NCI-H146 (cell line): ENCODE measurements at regions not wholly inside any gene's neighbourhood (a gene's known extent, or its start where the extent isn't known, plus 50 kb on each side); places are given as distances from the start of the nearest gene placed in this dataset.
A peak's percentile ranks its signal among the peaks of the same experiment; 100 is the strongest.
"Not testable (repeated sequence)": the region's sequence is repeated elsewhere in the genome, so short reads cannot be mapped to it uniquely, and the experiment has no call there.

Experiments
- DNase-seq: peaks from one replicate; lab custom pipeline; 2025; lab: John Stamatoyannopoulos, UW

DNA sequence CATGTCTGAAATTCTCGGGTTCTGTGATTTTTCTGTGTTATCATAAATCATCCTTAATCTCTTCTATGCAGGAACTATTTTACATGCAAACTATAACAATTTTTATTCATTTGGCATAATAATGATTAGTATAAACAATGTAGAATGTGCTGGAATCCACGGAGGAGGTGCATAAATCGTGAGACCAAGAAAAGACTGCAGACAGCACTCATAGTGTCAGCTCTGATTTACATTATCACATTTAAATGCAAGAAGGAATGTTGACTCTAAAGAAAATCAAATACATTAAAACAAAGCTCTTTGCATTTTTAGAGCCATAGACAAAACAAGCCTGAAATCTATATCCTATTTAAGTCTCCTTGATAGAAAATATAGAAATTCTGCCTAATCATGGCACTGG is 501.7 kb upstream of the STXBP6 start:
- no peak for DNase-seq

DNA sequence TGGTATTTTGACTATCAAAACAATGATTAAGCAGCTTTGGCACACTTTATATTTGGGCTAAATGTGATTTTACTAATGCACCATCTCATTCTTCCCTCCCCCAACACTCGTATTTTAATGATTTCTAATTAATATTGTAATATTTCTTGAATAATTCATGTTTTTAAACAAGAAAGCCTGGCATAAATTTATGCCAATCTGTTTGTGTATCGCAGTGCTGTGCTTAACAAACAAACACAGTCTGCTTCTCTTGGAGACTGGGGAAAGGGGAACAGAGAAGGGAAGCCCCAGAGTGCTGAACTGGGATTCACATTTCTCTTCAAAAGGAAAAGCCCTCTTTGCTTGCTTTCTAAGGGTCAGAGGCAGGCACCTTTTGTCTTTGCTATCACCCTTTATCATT is 496.9 kb upstream of the STXBP6 start:
- DNase-seq, result no peak

DNA sequence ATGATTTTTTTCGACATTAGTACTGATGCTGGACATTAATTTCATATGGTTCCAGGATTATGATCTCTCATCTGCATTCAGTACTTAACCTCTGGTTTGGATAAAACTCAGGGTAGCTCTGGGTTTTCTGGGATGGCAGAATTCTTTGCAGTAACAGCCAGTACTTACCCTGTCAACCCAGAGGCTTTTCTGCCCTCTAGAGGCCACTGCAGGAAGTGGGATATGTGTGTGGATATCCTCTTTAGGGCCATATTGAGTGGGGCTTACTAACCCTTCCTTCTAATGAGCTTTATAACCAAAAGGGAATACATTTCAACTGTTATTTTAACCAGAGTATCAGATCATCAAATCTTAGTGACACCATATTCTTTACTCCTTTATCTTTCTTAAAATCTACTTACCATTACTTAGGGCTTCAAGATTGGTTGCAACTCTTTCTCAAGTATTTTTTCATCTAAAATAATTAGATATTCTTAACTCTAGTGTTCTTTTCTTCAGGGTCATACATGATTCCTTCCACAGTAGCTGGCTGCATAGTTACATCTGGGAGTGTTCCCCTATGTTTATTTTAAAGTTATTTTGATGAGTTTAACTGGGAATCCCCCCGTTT is 488.0 kb upstream of the STXBP6 start:
- DNase-seq, result peak; percentile 70

DNA sequence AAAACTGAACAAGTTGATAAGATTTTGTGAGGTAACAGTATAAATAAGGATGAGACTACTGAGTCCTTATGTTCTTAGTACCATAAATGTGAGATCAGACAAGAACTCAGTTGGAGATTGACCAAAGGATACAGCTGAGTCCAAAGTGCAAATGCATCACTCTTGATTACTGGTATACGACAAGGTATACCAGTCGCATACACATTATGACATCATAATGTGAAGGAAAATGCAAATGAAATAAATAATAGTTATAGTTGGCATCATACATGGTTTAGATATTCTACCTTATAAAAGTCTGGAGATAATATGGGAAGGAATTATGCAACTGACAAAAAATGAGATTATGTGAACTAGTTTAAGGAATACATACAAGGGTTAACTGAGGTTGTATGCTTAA is 476.3 kb upstream of the STXBP6 start:
- DNase-seq, result no peak

DNA sequence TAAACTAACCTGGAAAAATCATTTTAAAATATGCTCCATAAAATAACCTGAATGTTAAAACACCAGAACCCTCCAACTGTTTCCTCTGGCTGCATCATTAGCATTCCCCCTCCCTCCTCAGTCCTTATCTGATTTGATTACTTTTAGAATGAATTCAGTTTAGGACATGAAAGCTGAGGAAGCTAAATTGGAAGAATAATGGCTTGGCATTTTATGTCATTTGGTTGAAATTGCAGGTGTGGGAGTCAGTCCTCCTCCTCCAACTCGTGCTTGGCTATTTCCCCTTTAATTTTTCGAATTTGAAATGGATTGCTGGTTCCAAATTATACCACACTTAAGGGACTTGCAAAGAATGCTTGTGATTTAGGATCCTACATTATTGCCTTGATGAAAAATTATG is 473.0 kb upstream of the STXBP6 start:
- peak; percentile 34 for DNase-seq

DNA sequence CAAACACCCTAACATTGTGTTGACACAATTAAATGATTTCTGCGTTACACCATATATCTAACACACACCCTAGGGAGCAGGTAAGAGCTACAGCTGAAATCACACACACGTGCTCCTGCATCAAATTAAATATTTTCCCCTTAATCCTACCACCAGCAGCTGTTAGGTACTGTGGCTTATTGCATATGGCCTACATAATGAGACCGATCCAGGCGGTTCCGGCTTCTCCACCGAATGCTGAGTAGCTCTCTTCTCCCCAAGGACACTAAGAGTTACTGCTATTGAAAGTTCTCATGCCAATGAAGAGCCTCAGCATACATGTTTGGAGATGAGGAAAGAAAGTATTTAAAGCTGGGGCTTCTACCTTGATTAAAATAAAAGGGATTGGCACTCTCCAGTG is 472.2 kb upstream of the STXBP6 start:
- DNase-seq, result peak; percentile 72

DNA sequence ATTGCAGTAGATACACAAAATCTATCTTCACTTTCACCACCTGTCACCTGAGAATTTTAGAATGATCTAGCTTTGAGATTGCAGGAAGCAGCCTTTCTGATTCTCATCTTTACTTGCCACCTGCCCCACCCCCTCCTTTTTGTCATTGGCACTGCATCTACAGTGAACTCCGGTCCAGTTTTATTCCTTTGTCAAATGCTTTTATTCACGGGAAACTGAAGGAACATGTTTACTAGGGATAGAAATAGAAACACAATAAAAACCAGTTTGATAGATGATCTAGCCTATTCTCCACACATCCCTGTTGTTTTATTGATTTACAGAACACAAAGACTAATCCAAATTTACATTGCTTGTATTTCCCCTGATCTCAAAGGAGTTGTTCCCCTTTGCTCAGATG is 471.7 kb upstream of the STXBP6 start:
- DNase-seq, result peak; percentile 65

DNA sequence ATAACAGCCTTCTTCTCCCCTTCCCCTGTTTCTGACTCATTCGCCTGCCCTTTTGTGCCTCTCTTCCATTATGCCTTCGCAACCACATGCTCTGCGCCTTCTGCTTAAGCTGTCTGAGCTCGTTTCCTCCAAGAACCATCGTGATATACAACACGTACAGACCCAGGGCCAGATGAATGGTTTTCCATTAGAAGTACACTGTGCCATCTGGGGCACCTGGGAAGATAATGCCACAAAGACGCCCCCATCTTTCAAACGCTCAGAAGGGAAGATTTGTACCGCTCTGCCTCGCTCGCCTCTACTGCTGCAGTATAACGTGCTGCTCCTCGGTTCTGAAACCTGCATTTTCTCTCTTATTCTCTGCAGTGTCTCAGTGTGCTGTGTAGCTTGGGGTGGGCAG is 470.9 kb upstream of the STXBP6 start:
- DNase-seq, result peak; percentile 24

DNA sequence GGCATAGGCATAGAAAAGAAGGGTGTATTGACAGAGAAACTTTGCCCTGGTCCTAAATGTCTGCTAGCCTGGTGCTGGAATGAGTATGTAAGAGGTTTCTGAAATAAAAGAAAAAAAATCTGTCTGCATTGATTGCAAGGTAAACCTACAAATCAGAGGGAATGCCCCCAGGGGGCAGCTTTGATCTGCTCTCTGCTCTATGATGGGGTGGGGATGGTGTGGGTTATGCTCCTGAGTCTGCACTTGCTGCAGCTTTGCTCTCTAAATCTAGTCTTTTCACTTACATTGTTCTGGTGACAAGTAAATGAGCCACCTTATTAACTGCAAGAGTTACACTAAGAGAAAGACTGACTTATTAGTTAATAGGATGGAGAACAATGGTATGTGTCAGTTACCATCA is 468.4 kb upstream of the STXBP6 start:
- DNase-seq, result peak; percentile 74

DNA sequence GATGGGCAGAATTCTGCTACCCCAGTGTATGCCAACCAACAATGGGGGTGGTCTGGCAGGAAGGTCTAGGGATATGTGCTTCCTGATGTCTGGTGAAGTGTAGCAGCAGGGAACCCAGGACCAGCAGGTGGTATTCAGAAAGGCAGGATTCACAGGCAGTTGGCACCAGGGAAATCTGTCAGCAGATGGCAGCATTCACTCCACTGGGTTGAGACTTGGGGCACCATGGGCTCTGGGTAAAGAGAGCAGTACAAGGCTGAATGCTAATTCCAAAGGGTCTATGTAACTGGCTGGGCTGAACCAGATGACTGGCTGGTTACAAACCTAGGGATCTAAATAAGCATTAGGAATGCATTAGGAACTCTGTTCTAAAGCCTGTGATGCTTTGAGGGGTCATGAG is 466.9 kb upstream of the STXBP6 start:
- peak; percentile 60 for DNase-seq

DNA sequence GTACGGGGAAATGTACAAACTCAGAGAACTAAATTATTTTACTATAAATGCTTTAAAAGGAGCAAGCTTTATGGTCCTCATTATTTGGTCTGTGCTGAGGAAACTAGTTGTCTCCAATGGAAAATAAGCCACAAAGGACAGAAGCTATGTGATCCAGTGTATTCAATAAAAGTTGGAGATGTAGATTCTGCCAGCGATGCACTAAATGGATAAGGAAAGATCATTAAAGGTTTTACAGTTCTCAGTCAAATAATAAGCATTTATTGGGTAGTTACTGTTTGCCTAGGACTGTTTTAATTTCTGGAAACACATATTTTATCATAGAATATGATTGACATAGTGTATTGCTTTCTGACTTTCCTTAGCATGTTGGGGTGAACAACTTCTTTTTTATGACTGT is 458.9 kb upstream of the STXBP6 start:
- no peak for DNase-seq

DNA sequence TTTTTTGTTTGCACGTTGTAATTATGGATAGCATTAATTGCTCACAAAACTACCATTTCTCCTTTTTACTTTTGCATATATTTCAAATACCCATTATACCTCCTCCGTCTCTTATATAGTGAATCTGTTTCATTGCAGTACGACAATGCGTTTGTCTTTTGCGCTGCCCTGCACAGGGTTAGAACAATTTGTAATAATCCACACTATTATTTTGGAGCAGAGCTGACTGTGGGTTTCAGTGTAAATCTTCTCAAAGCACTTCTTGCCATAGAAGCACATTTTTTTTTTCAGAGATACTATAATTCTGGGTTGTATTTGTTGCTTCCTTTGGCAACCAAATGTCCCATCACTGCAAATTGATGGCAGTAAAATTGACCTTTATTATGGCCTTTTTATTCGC is 451.8 kb upstream of the STXBP6 start:
- no peak for DNase-seq

DNA sequence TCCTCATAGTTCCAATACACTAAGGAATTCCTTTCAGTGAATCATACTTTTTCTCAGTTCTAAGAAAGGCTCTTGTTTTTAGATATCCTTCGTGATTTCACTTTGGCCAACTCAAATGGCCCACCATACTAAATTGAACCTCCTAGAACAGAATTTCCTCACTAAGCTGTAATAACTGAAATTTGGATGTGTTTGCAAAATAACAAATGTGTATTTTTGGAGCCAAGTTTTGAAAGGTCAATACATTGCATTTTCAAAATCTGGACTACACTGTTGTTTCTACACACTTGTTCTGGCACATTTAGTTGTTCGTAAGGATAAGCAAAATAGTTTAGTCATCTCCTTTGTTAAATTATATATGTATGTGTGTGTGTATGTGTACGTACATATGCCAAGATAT is 439.0 kb upstream of the STXBP6 start:
- DNase-seq, result no peak

DNA sequence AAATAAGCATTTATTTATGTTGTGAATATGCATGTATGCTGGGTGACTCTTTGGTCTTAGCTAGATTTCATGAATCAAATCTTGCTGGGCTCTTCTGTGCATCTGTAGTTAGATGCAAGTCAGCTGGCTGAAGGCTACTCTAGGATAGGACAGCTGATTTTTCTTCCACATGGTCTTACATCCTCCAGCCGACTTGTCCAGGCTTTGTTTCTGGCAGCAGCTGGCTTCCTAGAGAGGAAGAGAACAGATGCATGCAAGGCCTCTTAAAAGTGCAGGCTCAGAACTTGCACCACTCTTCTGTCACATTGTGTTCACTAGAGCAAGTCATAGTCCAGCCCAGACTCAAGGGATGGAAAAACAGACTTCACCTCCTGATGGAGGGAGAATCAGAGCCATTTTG is 435.4 kb upstream of the STXBP6 start:
- DNase-seq, result peak; percentile 9

DNA sequence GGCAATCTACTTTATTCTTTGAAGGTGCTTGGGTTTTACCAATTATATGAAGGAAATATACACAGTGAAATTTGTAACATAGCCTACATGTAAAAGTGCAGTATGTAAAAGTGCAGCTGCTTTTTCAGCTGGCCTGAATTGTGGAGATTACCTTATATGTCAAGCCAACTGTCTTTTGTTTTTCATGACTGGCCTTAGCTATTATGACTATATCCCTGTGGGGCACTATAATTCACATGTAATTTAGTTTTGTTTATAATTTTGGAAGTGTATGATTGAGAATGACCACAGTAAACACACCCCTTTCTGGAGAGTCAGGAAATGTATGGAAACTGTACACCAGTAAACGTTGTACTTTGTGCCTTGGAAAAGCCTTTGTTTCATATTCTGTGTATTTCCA is 435.0 kb upstream of the STXBP6 start:
- DNase-seq, result no peak

DNA sequence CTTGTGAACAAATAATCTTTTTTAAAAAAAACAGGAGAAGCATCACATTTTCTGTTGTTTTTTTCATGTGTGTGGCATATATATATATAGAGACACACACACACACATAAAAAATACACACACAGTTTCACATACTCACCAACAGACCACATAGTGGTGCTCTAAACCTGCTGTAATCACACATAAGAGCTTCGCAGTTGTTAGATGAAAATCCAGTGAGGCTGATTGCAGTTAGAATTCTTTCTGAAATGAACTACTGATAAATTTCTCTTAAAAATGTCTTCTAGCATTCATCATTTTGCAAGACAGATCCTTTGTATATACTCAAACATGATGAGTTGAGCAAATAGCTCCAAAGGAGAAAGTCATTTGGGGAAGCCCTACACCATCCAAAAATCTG is 434.3 kb upstream of the STXBP6 start:
- peak; percentile 22 for DNase-seq

DNA sequence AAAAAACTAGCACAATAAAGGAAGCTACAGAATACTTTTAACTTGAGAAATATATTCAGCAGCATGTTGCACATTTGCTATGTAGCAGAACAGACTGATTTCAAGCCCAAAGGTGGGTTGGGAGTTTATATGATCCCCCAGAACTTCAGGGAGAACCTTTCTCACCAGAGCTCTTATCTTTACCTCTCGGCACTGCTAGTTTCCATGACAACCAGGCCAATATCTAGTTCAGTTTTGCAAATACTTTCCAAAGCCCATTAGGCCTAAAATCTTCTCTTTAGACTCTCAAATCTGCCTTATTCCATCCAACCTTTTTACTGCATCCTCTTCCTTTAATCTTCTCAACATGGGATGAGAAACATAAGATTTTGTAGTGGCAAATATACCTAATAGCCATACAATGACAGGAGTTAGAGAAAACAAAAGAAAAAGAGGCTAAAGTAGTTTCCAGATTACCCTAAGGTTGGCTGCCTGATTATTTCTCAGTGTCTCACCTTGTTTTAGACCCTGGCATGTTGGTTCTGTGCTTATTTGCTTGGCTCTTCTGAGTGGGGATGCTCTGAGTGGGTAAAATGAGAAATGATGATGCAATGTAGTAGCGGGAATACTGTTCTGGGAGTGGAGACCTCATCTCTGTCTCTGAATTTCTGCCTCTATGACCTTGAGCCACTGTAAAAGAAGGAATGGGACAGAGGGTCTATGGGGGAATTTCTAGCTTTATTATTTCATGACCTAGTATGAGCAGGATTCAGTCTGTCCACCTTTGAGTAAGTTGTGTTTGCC is 427.6 kb upstream of the STXBP6 start:
- no peak for DNase-seq

DNA sequence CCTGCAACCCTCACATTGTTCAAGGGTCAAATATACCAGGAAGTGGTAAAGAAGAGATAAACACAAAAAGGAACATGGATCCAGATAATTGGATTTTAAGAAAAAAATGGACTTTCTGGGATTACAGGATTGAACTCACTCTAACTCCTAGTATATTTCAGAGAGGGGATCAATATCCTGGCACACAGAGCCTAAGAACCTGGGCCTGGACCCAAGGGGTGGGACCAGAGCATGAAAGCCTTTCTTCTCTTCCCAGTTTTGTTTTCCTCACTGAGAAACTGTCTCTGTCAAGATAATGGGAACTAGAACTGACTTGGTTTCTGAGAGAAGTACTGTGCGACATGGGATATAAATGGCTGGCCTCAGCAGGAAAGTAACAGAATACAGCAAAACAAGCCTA is 422.8 kb upstream of the STXBP6 start:
- no peak for DNase-seq

DNA sequence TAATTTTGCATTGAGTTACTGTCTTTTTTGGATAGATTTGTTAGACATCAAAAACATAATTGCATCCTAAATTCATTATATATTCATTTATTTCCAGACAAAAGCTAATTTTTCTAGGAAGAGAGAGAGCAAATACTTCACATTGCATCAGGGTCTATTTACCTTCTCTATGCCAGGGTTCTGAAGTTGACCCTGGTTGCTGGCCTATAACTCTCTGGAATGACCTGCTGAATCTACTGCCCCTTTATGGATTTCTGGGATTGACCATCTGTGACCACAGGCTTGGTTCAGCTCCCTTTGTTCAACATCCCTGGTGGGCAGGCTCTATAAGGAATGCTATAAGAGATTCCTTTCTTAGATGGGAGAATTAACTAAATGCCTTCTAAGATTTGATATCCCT is 414.8 kb upstream of the STXBP6 start:
- no peak for DNase-seq

DNA sequence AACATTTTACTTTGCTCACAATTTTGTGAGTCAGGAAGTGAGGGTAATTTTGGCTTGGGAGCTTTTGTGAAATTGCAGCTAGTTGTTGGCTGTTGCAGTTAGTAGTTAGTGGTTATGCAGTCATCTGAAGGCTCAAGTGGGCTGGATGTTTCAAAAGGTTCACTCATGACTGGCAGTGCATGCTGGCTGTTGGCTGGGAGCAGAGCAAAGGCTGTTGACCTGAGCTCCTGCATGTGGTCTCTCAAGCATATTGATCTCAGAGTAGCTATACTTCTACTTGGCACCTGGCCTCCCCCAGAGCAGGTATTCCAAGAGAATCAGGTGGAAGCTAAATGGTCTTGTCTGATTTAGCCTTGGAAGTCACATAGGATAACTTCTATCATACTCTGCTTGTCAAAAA is 414.1 kb upstream of the STXBP6 start:
- no peak for DNase-seq

DNA sequence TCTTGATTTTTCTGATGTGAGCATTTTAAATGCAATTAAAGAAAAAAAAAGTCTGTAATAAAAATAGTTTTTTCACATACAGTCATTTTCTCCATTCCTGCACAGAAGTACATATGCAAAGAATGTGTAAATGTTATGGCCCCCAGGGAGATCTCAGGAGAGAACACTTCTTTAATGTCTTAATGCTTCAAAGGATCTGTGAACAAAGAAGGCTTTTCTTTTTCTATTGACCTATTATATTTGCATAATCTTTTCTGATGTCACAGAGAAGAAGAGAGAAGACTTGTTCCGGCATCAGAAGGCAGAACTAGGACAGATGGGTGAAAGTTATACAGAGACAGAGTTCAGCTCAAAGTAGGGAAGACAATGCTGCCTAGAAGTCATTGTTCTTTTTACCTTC is 413.5 kb upstream of the STXBP6 start:
- DNase-seq, result no peak

DNA sequence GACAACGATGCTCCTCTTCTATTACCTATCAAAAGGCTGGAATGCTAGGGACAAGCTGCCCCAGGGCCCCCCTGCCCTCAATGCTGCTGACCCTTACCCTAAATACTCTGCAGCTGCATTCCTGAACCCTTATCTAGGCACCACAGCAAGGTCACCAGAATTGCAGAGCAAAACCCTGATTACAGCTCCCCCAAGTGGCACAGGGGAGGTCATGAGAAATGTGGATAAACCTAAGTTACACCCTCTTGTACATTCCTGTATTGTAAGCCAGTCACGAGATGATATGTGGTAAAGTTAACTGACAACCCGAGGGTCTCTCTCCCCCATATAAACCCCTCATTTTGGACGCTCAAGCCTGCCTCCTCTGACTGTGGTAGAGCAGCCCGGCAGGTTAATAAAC is 411.8 kb upstream of the STXBP6 start:
- DNase-seq, result no peak

DNA sequence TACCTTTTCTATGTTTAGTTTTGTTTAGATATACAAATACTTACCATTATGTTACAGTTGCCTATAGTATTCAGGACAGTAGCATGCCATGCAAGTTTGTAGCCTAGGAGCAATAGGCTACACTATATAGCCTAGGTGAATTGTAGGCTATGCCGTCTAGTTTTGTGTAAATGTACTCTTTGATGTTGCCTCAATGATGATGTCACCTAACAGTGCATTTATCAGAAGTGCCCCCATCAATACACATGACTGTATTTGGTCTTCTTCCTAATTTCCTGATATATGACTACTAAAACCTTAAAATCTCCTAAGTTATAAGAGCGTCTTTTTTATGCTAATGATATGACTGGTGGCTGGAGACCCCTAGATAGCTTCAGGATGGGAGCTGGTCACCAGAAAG is 394.4 kb upstream of the STXBP6 start:
- DNase-seq, result no peak

DNA sequence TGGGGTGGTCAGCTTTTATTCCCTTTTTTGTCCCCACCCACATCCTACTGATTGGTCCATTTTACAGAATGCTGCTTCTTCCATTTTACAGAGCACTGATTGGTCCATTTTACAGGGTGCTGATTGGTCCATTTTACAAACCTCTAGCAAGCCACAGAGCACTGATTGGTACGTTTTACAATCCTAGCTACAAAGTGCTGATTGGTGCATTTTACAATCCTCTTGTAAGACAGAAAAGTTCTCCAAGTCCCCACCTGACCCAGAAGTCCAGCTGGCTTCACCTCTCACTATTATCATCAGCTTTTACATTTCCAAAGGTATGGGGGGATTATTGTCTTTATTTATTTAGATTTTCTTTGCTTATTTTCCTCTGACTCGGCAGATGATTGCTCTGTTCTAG is 390.4 kb upstream of the STXBP6 start:
- DNase-seq, result not testable (repeated sequence)
